IMR-90 (cell line): ENCODE measurements at regions not wholly inside any gene's neighbourhood (a gene's known extent, or its start where the extent isn't known, plus 50 kb on each side); places are given as distances from the start of the nearest gene placed in this dataset.

Experiments used
- ATAC-seq: fragments of 200-7000 bp; cut with Tn5 transposase; 2 replicates; pipeline ENCODE4 v1.9.1; 2020; ENCODE audit warnings: low read depth, mild to moderate bottlenecking, moderate library complexity
- BruUV-seq: library from RNA; stranded (reverse); fragments of 400-500 nt; replicated peaks from 2 replicates; lab custom pipeline; 2021; lab: Mats Ljungman, UMichigan
- CTCF ChIA-PET: fragments of 300-600 bp; formaldehyde crosslinking; extraction: SDS; loops from one replicate; lab custom pipeline; 2021; ENCODE audit warnings: antibody characterized with exemption; lab: Yijun Ruan, JAX
- POLR2A ChIA-PET: fragments of 300-600 bp; sonication (Branson Sonifier 250); formaldehyde crosslinking; loops from one replicate; lab custom pipeline; 2022; ENCODE audit warnings: antibody characterized with exemption; ENCODE audit not compliant: unreplicated experiment; lab: Charles Lee
- DNase-seq: peaks from one replicate; pipeline ENCODE4 v3.0.0; 2013
- H2AFZ ChIP-seq: replicated peaks from 2 replicates; pipeline ENCODE3; 2013; ENCODE audit warnings: low read length, mild to moderate bottlenecking; ENCODE audit not compliant: poor library complexity
- H2AK5ac ChIP-seq: 2 replicates; pipeline ENCODE4 v1.6.1; 2013; ENCODE audit warnings: low read depth, low read length, inconsistent platforms
- H2AK9ac ChIP-seq: replicated peaks from 2 replicates; pipeline ENCODE3; 2013; ENCODE audit warnings: mild to moderate bottlenecking, low read depth, low read length, moderate library complexity; ENCODE audit not compliant: poor library complexity
- H2BK120ac ChIP-seq: 2 replicates; pipeline ENCODE4 v1.6.1; 2013; ENCODE audit warnings: low read depth, low read length, inconsistent platforms
- H2BK15ac ChIP-seq: 3 replicates; pipeline ENCODE4 v1.6.1; 2013; ENCODE audit warnings: low read depth, low read length, inconsistent platforms
- H2BK20ac ChIP-seq: 2 replicates; pipeline ENCODE4 v1.6.1; 2013; ENCODE audit warnings: low read depth, mild to moderate bottlenecking, inconsistent platforms, low read length, moderate library complexity
- H2BK5ac ChIP-seq: 2 replicates; pipeline ENCODE4 v1.6.1; 2013; ENCODE audit warnings: mild to moderate bottlenecking, low read depth, low read length, inconsistent platforms; ENCODE audit not compliant: poor library complexity, severe bottlenecking
- H3K14ac ChIP-seq: replicated peaks from 2 replicates; pipeline ENCODE4 v1.6.1; 2013; ENCODE audit warnings: low read depth, low read length, inconsistent platforms
- H3K18ac ChIP-seq: 2 replicates; pipeline ENCODE4 v1.6.1; 2013; ENCODE audit warnings: low read depth, low read length, control low read depth
- H3K23ac ChIP-seq: 2 replicates; pipeline ENCODE4 v1.6.1; 2013; ENCODE audit warnings: low read depth, low read length, inconsistent platforms
- H3K27ac ChIP-seq: 2 replicates; pipeline ENCODE4 v1.5.1; 2013; ENCODE audit warnings: mild to moderate bottlenecking, control low read depth, low read length; ENCODE audit not compliant: insufficient read depth
- H3K27me3 ChIP-seq: 2 replicates; pipeline ENCODE4 v1.6.1; 2013; ENCODE audit warnings: low read length; ENCODE audit not compliant: control insufficient read depth, insufficient read depth
- H3K36me3 ChIP-seq: 2 replicates; pipeline ENCODE4 v1.6.1; 2013; ENCODE audit warnings: low read length, mixed read lengths; ENCODE audit not compliant: control insufficient read depth, insufficient read depth
- H3K4ac ChIP-seq: 2 replicates; pipeline ENCODE4 v1.6.1; 2013; ENCODE audit warnings: low read depth, low read length, inconsistent platforms
- H3K4me1 ChIP-seq: 2 replicates; pipeline ENCODE4 v1.6.1; 2013; ENCODE audit warnings: low read length, mixed read lengths; ENCODE audit not compliant: control insufficient read depth, insufficient read depth
- H3K4me2 ChIP-seq: 2 replicates; pipeline ENCODE4 v1.6.1; 2013; ENCODE audit warnings: low read depth, mild to moderate bottlenecking, control low read depth, low read length, moderate library complexity
- H3K4me3 ChIP-seq: 2 replicates; pipeline ENCODE4 v1.5.1; 2013; ENCODE audit warnings: low read depth, mild to moderate bottlenecking, control low read depth, low read length, moderate library complexity; ENCODE audit not compliant: insufficient read depth
- H3K56ac ChIP-seq: 2 replicates; pipeline ENCODE4 v1.6.1; 2013; ENCODE audit warnings: low read length, inconsistent platforms; ENCODE audit not compliant: insufficient read depth; ENCODE audit errors: extremely low read depth
- H3K79me1 ChIP-seq, 2 experiments: 2 replicates each; pipeline ENCODE4 v1.6.1; 2013; ENCODE audit warnings: low read length in 2 of 2, inconsistent platforms in 1 of 2, low read depth in 1 of 2
- H3K9ac ChIP-seq: 2 replicates; pipeline ENCODE4 v1.6.1; 2013; ENCODE audit warnings: low read depth, low read length, control low read depth
- H3K9me1 ChIP-seq: 2 replicates; pipeline ENCODE4 v1.6.1; 2013; ENCODE audit warnings: low read length, inconsistent platforms; ENCODE audit not compliant: insufficient read depth
- H3K9me3 ChIP-seq: 2 replicates; pipeline ENCODE4 v1.6.1; 2013; ENCODE audit warnings: low read length; ENCODE audit not compliant: control insufficient read depth, insufficient read depth
- H4K20me1 ChIP-seq: 2 replicates; pipeline ENCODE4 v1.6.1; 2013; ENCODE audit warnings: low read length, inconsistent platforms; ENCODE audit not compliant: insufficient read depth
- H4K5ac ChIP-seq: 2 replicates; pipeline ENCODE4 v1.6.1; 2013; ENCODE audit warnings: mild to moderate bottlenecking, low read depth, low read length, control low read depth
- H4K8ac ChIP-seq, 2 experiments: 2 replicates each; pipeline ENCODE4 v1.6.1; 2013; ENCODE audit warnings: low read depth in 2 of 2, low read length in 2 of 2, control low read depth in 1 of 2, inconsistent platforms in 1 of 2
- H4K91ac ChIP-seq: 2 replicates; pipeline ENCODE4 v1.6.1; 2013; ENCODE audit warnings: low read depth, low read length, inconsistent platforms; ENCODE audit not compliant: insufficient read depth
- BHLHE40 ChIP-seq: fragments of 150-350 bp; IDR thresholded peaks from 2 replicates; pipeline ENCODE4 v1.6.1; 2016; ENCODE audit warnings: mild to moderate bottlenecking, low read depth, low read length
- CEBPB ChIP-seq: IDR thresholded peaks from 2 replicates; pipeline ENCODE4 v1.6.1; 2012; ENCODE audit warnings: low read depth, low read length, improper control_type of control experiment
- MAZ ChIP-seq: IDR thresholded peaks from 2 replicates; pipeline ENCODE4 v1.6.1; 2012; ENCODE audit warnings: low read depth, mild to moderate bottlenecking, low read length, improper control_type of control experiment, moderate library complexity, borderline replicate concordance
- MXI1 ChIP-seq: IDR thresholded peaks from 2 replicates; pipeline ENCODE4 v1.6.1; 2012; ENCODE audit warnings: low read depth, mild to moderate bottlenecking, low read length, moderate library complexity, borderline replicate concordance
- NFE2L2 ChIP-seq: fragments of 150-350 bp; IDR thresholded peaks from 2 replicates; pipeline ENCODE4 v1.6.1; 2016; ENCODE audit warnings: low read depth, mild to moderate bottlenecking, low read length
- RCOR1 ChIP-seq: IDR thresholded peaks from 2 replicates; pipeline ENCODE4 v1.6.1; 2012; ENCODE audit warnings: mild to moderate bottlenecking, low read length, improper control_type of control experiment; ENCODE audit not compliant: insufficient replicate concordance
- RFX5 ChIP-seq: IDR thresholded peaks from 2 replicates; pipeline ENCODE4 v1.8.0; 2012; ENCODE audit warnings: low read depth, mild to moderate bottlenecking, low read length, moderate library complexity
- SMC3 ChIP-seq: fragments of 150-350 bp; IDR thresholded peaks from 2 replicates; pipeline ENCODE4 v1.6.1; 2016; ENCODE audit warnings: low read depth, mild to moderate bottlenecking, antibody characterized with exemption, low read length, moderate library complexity
- WGBS, 2 experiments: methylation state at CpG; one replicate each; pipeline versions ENCODE4 v1.1.5 to v1.1.7; 2013; ENCODE audit warnings: missing lambda C conversion rate in 2 of 2; ENCODE audit not compliant: insufficient read length in 1 of 2; ENCODE audit errors: extremely low coverage in 2 of 2; 5-methylcytosine and 5-hydroxymethylcytosine counted together
- dilution Hi-C: fragments of 300-500 bp; cut with HindIII; formaldehyde crosslinking; loops from one replicate; pipeline ENCODE4 v1.14.3; 2018; ENCODE audit warnings: low sequenced_read_pairs; ENCODE audit not compliant: unreplicated experiment
- in situ Hi-C: fragments of 300-500 bp; cut with MboI; formaldehyde crosslinking; loops from 3 replicates; pipeline ENCODE4 v1.14.3; 2019; ENCODE audit warnings: low sequenced_read_pairs, inconsistent platforms, mixed read lengths
- intact Hi-C: fragments of 100-400 bp; cut with micrococcal nuclease; formaldehyde crosslinking; loops from 2 replicates; pipeline ENCODE4 v1.10.0; 2022
- TF ChIP-seq, protein P1 (sequence below): fragments of 150-350 bp; IDR thresholded peaks from 2 replicates; pipeline ENCODE4 v1.6.1; 2016; ENCODE audit warnings: low read depth, mild to moderate bottlenecking, low read length, moderate library complexity, borderline replicate concordance

DNA sequence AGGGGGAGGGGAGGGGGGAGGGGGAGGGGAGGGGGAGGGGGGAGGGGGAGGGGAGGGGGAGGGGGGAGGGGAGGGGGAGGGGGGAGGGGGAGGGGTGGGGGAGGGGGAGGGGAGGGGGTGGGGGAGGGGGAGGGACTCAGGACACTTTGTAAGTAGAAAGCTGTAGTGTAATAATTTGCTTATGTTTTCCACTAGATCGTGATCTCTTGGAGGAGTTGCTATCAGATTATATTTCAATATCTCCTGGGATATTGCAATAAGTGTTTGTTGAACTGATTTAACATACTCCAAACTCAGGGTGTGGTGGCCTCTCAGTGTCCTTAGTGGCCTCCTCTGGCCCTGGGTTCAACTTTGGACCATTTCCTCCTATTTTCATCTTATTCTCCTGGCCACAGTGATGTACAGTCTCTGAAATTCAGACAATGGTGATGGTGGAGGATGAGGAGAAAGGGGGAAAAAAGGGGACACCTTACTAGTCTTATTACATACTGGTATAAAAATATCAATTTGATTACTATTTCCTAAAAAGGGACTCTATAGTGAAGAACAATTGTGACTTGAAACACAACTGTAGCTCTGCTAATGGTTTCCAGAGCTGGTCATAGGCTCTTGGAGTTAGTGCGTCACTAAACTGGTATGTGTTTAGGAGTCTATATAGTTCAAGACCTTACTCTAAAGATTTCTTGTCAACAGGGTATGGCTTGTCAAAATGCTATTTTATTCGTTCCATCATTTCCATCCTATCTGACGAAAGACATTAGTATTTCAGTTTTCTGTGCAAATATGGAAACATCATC lies 89.6 kb downstream of the DDX1 start:
- Histone ChIP-seq H4K20me1 (no peaks in the 10 kb centered on the region), H3K36me3 (no peaks in the 10 kb centered on the region), H4K91ac (no peak overlapping the region), H3K79me1 (no peaks in the 10 kb centered on the region), H2AK9ac (no peak overlapping the region), H3K14ac (no peak overlapping the region), H3K4me1 (no peaks in the 10 kb centered on the region), H3K27me3 (no peaks in the 10 kb centered on the region), H2BK5ac (no peak overlapping the region), H2BK15ac (no peak overlapping the region), H4K5ac (no peak overlapping the region), H2AK5ac (no peak overlapping the region), H4K8ac (no peak overlapping the region), H3K9me3 (no peaks in the 10 kb centered on the region; the same call in 1 of the 2 replicates), H2BK20ac (no peak overlapping the region), H3K56ac (no peak overlapping the region), H3K23ac (no peak overlapping the region), H3K4me2 (no peak overlapping the region), H3K18ac (no peak overlapping the region), H3K4me3 (no peak overlapping the region), H3K9ac (no peak overlapping the region), H3K9me1 (no peaks in the 10 kb centered on the region), H2AFZ (no peak overlapping the region), H3K4ac (no peak overlapping the region), H2BK120ac (no peak overlapping the region), H3K27ac (no peak overlapping the region)
- ATAC-seq (no peak), DNase-seq (no peak)
- intact Hi-C loops (no loop called here), dilution Hi-C loops (no loop called here), in situ Hi-C loops (no loop called here)
- WGBS, 2 experiments = no CpG with 5 or more reads among the region's 4 CpGs
- TF ChIP-seq, protein P1, sequence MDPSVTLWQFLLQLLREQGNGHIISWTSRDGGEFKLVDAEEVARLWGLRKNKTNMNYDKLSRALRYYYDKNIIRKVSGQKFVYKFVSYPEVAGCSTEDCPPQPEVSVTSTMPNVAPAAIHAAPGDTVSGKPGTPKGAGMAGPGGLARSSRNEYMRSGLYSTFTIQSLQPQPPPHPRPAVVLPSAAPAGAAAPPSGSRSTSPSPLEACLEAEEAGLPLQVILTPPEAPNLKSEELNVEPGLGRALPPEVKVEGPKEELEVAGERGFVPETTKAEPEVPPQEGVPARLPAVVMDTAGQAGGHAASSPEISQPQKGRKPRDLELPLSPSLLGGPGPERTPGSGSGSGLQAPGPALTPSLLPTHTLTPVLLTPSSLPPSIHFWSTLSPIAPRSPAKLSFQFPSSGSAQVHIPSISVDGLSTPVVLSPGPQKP = no peak
- TF ChIP-seq MAZ = no peak
- TF ChIP-seq NFE2L2 = no peak
- TF ChIP-seq BHLHE40 = no peak
- no peak for TF ChIP-seq RFX5
- no peak for TF ChIP-seq RCOR1
- TF ChIP-seq SMC3 = no peak
- no peak for TF ChIP-seq MXI1
- no peak for TF ChIP-seq CEBPB
- POLR2A ChIA-PET = no interaction called here
- BruUV-seq = no TSS peak
- CTCF ChIA-PET = no interaction called here
